ENCODE measurements at regions not wholly inside any gene's neighbourhood (a gene's known extent, or its start where the extent isn't known, plus 50 kb on each side); places are given as distances from the start of the nearest gene placed in this dataset.
"Not testable (repeated sequence)": the region's sequence is repeated elsewhere in the genome, so short reads cannot be mapped to it uniquely, and the experiment has no call there.

DNA sequence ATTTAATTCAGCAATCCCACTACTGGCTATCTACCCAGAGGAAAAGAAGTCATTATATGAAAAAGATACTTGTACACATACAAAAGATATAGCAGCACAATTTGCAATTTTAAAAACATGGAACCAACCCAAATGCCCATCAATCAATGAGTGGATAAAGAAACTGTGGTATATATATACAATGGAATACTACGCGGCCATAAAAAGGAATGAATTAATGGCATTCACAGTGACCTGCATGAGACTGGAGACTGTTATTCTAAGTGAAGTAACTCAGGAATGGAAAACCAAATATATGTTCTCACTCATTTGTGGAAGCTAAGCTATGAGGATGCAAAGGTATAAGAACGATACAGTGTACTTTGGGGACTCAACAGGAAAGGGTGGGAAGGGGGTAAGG is 102.8 kb upstream of the KCNMA1 start:
- DNase-seq (ENCODE audit: low read depth, low spot score), result not testable (repeated sequence)

DNA sequence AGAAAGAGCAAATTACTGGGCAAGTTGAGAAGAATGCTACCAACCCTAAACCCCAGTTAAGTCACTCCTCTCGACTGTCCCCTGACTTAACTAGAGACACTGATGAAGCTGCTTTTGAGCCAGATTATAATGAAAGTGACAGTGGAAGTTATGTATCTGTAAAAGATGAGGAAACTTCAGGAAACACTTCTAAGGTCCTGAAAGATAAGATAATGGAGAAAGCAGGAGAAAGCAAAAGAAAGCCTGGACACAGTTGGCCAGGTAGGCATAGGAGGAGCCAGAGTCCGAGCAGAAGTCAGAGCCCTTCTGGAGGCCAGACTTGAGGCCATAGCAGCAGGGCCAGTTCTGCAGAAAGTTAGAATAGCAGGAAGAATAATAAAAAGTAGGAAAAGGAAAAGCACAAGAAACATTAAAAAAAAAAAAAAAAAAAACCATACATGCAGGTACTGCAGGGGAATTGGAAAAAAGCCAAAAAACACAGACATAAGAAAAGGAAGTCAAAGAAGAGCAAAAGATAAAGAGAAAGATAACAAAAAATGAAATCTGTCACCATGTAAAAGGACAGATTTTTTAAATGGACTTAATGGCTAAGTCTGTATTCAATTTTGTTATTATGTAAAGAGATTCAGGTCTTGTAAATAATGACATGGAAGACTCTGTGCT is 101.0 kb upstream of the KCNMA1 start:
- DNase-seq (ENCODE audit: low read depth, low spot score), result no peak

DNA sequence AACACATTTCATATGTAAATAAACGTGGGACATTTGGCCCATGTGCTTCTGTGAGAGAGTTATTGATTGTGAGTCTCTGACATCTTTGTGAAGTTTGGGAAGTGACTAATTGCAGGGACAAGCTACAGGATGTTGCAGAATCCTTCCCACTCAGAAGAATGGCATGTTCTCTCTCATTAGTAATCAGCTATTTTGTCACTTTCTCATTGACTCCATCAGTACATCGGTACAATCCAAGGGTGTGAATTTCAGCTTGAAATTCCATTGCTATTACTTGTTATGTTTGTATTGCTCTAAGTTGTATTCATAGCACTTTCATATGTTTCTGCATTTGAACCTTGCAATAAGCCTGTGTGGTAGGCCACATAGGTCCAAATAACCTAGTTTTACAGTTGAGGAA is 100.0 kb upstream of the KCNMA1 start:
- peak; percentile 93 for DNase-seq (ENCODE audit: low read depth, low spot score)

DNA sequence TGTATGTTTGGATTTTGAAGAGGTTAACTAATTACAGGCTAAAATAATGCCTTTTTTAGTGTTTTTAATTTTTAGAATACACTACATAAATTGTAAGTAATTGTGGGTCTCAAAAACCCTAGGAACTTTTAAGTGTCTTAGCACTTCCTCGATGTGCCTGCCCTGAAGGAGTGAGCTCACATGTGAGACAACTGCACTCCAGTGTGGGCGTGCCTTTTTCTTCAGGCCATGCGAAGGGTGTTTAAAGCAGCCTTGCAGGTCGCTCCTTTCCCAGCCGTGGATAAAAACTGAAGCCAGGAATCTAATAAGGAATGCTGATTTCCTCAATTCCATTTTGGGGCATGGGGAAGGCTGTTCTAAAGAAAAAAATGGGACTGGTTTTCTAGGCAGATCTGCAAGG is 97.5 kb upstream of the KCNMA1 start:
- not testable (repeated sequence) for DNase-seq (ENCODE audit: low read depth, low spot score)

DNA sequence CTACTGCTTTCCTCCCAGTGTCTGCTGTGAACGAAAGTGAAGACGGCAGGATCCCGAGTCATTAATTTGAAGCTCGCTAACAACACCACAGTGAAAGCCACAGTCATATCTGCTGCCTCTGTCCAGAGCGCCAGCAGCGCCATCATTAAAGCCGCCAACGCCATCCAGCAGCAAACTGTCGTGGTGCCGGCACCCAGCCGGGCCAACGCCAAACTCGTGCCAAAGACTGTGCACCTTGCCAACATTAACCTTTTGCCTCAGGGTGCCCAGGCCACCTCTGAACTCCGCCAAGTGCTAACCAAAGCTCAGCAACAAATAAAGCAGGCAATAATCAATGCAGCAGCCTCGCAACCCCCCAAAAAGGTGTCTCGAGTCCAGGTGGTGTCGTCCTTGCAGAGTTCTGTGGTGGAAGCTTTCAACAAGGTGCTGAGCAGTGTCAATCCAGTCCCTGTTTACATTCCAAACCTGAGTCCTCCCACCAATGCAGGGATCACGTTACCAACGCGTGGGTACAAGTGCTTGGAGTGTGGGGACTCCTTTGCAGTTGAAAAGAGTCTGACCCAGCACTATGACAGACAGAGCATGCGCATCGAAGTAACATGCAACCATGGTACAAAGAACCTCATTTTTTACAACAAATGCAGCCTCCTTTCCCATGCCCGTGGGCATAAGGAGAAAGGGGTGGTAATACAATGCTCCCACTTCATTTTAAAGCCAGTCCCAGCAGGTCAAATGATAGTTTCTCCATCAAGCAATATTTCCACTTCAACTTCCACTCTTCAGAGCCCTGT is 94.8 kb upstream of the KCNMA1 start:
- DNase-seq (ENCODE audit: low read depth, low spot score), result no peak

DNA sequence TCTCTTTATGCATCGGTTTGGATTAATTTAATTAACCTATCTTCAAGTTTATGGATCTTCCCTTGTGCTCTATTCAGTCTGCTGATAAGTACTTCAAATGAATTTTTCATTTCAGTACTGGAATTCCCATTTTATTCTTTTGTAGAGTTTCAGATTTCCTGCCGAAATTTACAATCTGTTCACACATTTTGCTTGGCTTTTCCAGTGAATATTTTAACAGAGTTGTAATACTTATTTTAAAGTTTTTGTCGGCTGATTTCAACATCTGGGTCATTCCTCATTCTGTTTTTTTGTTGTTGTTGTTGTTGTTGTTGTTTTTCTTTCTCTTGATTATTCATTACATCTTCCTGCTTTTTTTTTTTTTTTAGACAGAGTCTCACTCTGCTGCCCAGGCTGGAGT is 89.9 kb upstream of the KCNMA1 start:
- DNase-seq (ENCODE audit: low read depth, low spot score), result no peak

DNA sequence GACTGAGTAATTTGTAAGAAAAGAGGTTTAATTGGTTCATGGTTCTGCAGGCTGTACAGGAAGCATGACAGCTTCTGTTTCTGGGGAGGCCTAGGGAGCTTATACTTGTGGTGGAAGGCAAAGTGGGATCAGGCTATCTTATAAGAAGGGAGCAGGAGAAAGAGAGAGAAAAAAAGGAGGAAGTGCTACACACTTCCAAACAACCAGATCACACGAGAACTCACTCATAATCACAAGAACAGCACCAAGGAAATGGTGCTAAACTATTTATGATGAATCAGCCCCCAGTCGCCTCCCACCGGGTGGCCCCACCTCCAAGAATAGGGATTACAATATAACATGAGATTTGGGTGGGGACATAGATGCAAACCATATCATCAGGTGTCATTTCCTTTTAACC is 89.1 kb upstream of the KCNMA1 start:
- no peak for DNase-seq (ENCODE audit: low read depth, low spot score)

DNA sequence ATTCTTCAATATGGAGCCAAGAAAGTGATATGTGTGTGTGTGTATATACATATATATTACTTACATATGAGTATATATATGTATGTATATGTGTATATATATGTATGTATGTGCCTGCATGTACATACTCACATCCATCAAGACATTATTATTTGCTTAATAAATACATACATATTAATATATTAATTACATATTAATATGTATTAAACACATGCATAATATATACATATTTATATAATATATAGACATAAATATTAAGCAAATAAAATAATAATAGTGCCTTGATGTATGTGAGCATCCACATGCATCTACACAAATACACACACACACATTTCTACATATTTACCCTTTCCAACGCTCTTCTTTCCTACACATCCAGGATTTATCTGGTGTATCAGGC is 88.7 kb upstream of the KCNMA1 start:
- no peak for DNase-seq (ENCODE audit: low read depth, low spot score)

DNA sequence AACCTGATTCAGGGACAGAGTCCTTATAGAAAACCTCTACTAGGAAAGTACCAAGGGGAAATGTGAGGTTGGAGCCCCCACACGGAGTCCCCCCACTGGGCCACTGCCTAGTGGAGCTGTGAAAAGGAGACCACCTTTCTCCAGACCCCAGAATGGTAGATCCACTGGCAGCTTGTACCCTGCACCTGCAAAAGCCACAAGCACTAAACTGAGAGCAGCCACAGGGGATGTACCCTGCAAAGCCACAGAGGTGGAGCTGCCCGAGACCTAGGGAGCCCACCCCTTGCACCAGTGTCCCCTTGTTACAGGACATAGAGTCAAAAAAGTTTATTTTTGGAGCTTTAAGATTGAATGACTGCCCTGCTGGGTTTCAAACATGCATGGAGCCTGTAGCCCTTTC is 87.2 kb upstream of the KCNMA1 start:
- no peak for DNase-seq (ENCODE audit: low read depth, low spot score)

DNA sequence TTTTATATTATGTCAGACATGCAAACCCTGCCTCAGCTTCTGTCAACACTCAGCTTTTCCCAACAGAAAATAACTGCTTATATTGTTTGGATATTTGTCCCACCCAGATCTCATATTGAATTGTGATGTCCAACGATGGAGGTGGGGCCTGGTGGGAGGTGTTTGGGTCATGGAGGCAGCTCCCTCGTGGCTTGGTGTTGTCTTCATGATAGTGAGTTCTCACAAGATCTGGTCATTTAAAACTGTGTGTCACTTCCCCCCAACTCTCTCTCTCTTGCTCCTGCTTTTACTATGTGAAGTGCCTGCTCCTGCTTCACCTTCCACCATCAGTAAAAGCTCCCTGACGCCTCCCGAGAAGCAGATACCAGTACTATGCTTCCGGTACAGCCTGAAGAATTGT is 85.8 kb upstream of the KCNMA1 start:
- DNase-seq (ENCODE audit: low read depth, low spot score), result no peak

DNA sequence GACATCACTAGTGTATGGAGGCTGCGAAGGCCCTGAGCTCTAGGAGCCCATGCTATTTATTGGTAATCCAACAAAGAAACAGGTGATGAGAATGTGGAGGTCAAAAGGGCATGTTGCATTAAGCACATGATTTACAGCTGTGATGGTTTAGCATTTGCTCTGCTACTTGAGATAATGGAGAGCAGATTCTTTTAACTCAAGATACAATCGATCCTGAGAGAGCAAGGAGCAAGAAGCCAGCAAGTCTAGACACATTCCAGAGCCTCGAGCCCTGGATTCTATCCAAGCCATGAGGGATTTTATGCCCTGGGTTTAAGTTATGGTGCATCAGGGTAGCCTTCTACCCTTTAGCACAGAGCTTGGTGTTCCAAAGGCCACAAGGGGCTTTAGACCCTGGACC is 85.3 kb upstream of the KCNMA1 start:
- DNase-seq (ENCODE audit: low read depth, low spot score), result not testable (repeated sequence)

DNA sequence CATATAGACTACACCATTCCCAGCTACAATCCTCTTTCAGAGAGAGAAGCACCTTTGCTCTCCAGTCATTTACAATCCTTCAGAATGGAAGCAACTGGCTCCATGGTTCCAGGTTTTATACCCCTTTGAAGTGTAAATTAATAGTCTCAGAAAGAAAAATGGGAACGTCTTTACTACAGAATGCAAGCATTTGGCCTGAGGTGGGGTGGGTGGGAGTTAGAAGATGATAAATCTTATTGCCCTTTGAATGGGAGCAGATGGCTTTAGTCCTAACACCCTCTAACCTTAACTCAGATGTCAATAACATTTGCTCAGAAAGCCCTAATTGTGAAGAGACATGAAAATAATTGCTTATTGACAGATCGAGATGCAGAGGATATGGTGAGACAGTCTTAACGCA is 84.2 kb upstream of the KCNMA1 start:
- no peak for DNase-seq (ENCODE audit: low read depth, low spot score)

DNA sequence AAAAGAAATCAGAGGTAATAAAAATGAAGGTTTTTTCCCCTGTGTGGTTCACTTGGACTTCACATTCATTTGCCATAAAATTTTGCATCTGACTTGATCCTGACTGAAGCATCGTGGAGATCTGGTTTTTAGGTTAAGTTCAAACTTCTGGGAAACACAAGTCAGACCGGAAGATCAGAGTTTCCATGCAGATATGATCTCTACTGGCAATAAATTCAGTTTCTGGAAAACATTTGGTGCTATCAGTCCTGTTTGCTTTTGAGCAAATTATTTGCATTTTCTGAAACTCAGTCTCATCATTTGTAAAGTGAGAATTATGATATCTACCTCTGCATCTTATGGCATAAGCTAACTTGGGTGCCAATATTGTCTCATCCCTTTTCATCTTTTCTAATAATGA is 81.3 kb upstream of the KCNMA1 start:
- DNase-seq (ENCODE audit: low read depth, low spot score), result no peak

DNA sequence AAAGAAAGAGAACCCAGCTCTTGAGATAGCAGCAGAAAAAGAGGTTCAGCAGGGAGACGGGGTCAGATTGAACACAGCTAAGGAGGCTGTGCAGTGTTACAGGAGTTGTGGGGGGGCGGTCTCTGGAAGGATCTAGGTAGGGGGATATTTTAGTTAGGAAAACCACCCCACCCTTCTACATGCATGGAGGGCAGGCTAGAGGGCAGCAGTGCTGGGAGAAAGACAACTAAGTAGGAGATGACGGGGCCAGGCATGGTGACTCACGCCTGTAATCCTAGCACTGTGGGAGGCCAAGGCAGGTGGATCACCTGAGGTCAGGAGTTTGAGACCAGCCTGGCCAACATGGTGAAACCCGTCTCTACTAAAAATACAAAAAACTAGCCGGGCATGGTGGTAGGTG is 80.7 kb upstream of the KCNMA1 start:
- not testable (repeated sequence) for DNase-seq (ENCODE audit: low read depth, low spot score)

DNA sequence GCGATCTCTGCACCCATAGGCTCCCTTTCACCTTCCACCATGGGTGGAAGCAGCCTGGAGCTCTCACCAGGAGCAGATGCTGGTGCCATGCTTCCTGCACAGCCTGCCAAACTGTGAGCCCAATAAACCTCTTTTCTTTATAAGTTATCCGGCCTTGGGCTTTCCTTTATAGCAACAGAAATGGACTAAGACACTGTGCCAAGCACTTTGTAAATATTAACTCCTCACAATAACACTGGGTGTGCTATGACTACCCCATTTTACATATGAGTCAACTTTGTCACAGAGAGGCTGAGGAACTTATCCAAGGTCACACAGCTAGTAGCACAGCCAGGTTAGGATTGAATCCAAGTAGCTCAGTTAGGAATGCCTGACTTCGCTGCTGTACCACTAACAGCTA is 79.7 kb upstream of the KCNMA1 start:
- no peak for DNase-seq (ENCODE audit: low read depth, low spot score)

DNA sequence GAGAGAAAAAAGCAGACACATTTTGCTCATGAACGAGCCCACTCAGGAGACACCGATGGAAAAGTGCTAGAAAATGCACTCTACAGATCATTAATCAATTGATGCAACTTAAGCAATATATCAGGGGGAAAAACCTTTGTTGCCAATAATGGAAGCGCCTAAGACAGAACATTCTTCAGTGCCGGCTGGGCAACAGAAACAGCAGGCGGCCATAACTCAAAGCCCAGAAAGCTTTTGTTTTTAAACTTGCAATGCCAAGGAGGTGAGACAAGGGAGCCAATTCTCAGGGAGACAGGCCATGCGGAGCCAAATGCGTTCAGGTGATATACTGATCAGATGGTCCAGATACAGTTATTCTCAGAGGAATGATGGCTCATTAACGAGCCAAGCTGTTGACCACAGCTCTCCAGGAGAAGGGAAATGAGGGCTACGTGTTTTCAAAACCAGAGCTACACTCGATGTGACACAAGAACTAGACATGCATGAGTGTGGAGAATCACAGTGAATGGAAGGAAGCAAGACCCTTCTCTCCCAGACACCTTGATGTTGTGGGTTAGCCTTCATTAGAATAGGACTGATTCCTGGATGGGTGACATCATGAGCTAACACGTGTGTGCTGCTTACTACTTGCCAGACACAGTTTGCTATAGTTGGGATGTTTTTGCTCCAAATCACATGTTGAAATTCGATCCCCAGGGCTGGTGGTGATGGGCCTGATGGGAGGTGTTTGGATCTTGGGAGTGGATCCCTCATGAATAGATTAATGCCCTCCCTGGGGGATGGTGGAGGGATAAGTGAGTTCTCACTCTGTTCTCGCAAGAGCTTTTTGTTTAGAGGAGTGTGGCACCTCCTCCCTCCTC is 79.1 kb upstream of the KCNMA1 start:
- no peak for DNase-seq (ENCODE audit: low read depth, low spot score)

DNA sequence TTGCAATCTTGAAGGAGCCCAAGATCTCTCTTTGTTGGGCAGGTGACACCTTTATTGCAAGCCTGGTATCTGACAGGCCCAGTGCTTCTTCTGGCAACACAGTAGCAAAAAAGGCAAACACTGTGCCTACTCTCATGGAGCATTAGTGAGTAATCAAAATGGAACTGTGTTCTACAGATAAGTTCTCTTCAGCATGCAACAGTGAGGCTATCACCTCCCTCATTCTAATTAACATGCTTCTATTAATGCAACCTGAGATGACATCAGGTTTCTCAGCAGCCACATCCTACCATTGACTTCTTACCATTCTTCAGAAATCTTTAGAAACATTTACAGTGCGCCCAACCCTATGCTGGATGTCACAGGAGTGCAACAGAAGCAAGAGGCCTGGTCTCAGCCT is 77.9 kb upstream of the KCNMA1 start:
- no peak for DNase-seq (ENCODE audit: low read depth, low spot score)

DNA sequence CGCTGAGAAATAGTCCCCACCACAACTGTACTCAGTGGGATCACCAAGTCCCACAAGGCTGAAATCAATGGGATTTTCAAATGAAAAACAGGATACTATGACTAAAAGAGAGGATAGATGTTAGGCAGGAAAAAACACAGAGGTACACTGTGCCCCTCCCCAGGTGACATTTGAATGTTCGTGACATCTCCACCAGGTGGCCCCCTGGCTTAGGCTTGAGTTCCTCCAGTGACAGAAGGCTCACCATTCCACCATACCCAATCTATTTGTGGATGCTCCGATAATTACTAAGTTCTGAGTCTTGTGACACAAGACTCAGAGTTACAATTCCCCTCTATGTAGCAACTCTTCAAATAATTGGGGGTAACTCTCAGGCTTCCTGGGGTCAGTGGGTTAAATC is 77.5 kb upstream of the KCNMA1 start:
- no peak for DNase-seq (ENCODE audit: low read depth, low spot score)

DNA sequence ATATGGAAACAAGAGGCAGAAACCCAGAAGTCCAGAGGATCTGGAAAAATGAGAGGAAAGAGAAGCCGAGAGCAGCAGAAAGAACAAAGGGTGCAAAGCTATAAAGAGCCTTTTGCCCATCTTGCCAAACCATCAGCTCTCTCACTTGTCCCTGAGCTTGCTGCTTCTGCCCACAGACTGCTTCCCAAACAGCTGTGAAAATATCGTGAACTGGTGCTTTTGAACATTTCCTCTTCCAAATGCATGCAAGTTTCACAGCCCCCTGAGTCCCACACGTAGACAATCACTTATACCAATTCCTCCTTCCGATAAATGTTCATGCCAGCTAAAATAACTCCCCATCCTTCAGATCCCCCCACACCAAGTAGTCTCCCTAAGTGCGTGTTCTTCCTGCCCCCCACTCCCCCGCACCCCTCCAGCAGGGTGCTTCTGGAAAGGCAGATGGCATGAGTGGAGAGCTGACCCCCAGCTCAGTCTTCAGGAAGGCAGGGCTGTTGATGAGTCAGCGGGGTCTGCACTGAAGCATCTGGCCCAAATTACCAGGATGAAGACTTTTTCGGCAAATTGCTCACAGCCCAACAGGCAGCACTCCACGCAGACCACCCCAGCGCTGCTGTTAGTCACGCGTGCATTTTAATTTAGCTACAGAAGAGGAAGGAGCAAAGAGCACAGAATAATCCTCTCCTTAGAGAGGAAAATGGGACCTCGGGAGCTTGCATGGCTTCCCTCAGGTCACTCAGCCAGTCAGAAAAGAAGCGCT is 76.1 kb upstream of the KCNMA1 start:
- DNase-seq (ENCODE audit: low read depth, low spot score), result no peak

DNA sequence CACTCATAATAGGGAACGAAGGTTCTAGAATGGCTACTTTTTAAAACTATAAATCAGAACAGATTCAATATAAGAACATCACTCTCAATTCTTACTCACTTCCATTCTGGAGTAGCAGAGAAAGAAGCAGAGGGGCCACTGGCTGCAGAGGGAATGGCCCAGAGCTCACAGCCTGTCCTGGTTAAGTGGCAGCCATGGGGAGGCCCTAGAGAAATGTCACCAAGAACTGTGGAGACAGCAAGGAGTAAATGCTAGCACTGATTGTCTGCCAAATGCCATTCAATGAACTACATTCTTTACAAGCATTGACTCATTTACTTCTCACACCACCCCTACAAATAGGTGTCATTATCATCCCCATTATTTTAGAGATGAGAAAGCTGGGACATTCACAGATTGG is 74.6 kb upstream of the KCNMA1 start:
- DNase-seq (ENCODE audit: low read depth, low spot score), result no peak

DNA sequence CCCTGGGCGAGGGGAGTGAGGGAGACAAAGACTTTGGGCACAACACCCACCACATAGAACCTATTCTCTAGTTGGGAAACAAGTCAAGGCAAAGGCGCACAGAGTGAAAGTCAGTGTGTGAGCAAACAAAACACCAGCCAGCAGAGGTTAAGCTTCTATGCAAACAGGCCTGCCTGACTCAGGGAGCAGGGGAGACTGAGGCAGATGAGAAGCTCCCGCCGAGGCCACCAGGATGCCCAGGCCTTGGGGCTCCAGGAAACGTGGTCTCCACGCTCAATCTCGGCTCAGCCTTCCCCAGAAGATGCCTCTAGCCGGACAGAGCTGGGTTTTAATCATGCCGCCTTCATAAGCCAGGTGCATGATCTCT is 74.1 kb upstream of the KCNMA1 start:
- DNase-seq (ENCODE audit: low read depth, low spot score), result no peak

Measured in pulmonary artery endothelial cell (primary cell).